DOHH2 (cell line): ENCODE measurements at regions not wholly inside any gene's neighbourhood (a gene's known extent, or its start where the extent isn't known, plus 50 kb on each side); places are given as distances from the start of the nearest gene placed in this dataset.

ENCODE experiments used
- H3F3A ChIP-seq: fragments of 200-600 bp; sonication (generic), shearing (Covaris generic); 2 replicates; pipeline ENCODE4 v1.6.0; 2016; ENCODE audit warnings: antibody characterized with exemption, mild to moderate bottlenecking; ENCODE audit not compliant: control insufficient read depth, insufficient read depth
- H3K27ac ChIP-seq: fragments of 200-600 bp; sonication (generic); 2 replicates; pipeline ENCODE4 v1.5.1; 2014; ENCODE audit warnings: low read depth, mild to moderate bottlenecking, low read length, moderate library complexity
- H3K27me3 ChIP-seq: fragments of 200-600 bp; sonication (generic); 2 replicates; pipeline ENCODE4 v1.6.1; 2014; ENCODE audit warnings: mild to moderate bottlenecking, low read length, mixed read lengths; ENCODE audit not compliant: control insufficient read depth
- H3K36me3 ChIP-seq: fragments of 200-600 bp; sonication (generic); 2 replicates; pipeline ENCODE4 v1.6.1; 2014; ENCODE audit warnings: mild to moderate bottlenecking, low read length, moderate library complexity, mixed read lengths; ENCODE audit not compliant: control insufficient read depth
- H3K4me1 ChIP-seq: fragments of 200-600 bp; sonication (generic); 2 replicates; pipeline ENCODE4 v1.6.1; 2014; ENCODE audit warnings: mild to moderate bottlenecking, low read length, mixed read lengths; ENCODE audit not compliant: control insufficient read depth
- H3K4me2 ChIP-seq: fragments of 200-600 bp; sonication (generic); 2 replicates; pipeline ENCODE4 v1.6.0; 2014; ENCODE audit warnings: mild to moderate bottlenecking, low read length, moderate library complexity
- H3K4me3 ChIP-seq: fragments of 200-600 bp; sonication (generic); 2 replicates; pipeline ENCODE4 v1.5.1; 2014; ENCODE audit warnings: mild to moderate bottlenecking, low read length, mixed read lengths
- H3K79me2 ChIP-seq: fragments of 200-600 bp; sonication (generic); 2 replicates; pipeline ENCODE4 v1.6.1; 2014; ENCODE audit warnings: mild to moderate bottlenecking, low read length, mixed read lengths; ENCODE audit not compliant: control insufficient read depth
- H3K9me2 ChIP-seq: fragments of 200-600 bp; sonication (generic); replicated peaks from 2 replicates; pipeline ENCODE4 v1.6.1; 2014; ENCODE audit warnings: mild to moderate bottlenecking, low read length, mixed read lengths; ENCODE audit not compliant: control insufficient read depth
- H3K9me3 ChIP-seq: fragments of 200-600 bp; sonication (generic); 2 replicates; pipeline ENCODE4 v1.6.1; 2014; ENCODE audit warnings: antibody characterized with exemption, low read length, mixed read lengths; ENCODE audit not compliant: control insufficient read depth, insufficient read depth
- H4K20me1 ChIP-seq: fragments of 200-600 bp; sonication (generic); 2 replicates; pipeline ENCODE4 v1.6.0; 2014; ENCODE audit warnings: low read depth, mild to moderate bottlenecking, antibody characterized with exemption, low read length, moderate library complexity; ENCODE audit not compliant: control insufficient read depth, insufficient read depth
- EZH2phosphoT487 ChIP-seq: fragments of 200-600 bp; sonication (generic); IDR thresholded peaks from 2 replicates; pipeline ENCODE4 v1.6.1; 2017; ENCODE audit warnings: borderline replicate concordance, mild to moderate bottlenecking, antibody characterized with exemption, low read length, moderate library complexity, mixed read lengths
- TF ChIP-seq, protein P1 (sequence below): fragments of 200-600 bp; sonication (generic); IDR thresholded peaks from one replicate; pipeline ENCODE4 v1.5.1; 2014; ENCODE audit warnings: antibody characterized with exemption, mild to moderate bottlenecking, low read depth, low read length; ENCODE audit not compliant: poor library complexity, severe bottlenecking

DNA sequence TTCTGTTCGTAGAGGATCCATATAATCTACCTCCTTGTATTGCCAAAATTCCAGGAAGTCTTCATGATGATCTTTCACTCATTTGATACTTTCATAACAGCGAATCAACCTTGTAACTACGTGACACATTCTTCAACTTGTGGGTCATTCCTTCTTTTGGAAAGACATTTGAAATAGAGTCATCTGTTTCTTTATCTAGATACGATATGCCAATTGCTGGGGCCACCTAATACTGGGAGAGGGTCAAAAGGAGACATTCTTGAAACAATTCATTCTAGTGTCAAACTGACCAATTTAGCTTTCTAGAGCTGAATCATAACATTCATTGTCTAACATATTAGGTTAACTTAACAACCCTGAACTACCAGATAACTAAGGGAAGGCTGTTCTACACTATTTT, 62.9 kb upstream of the SMAD1 start:
- no peaks in the 10 kb centered on the region for H3K9me2 ChIP-seq
- H3K27ac ChIP-seq, result no peak overlapping the region
- H3K9me3 ChIP-seq, result no peaks in the 10 kb centered on the region; the same call in 1 of the 2 replicates
- H3K27me3 ChIP-seq, result no peaks in the 10 kb centered on the region
- H3K79me2 ChIP-seq, result no peaks in the 10 kb centered on the region
- no peaks in the 10 kb centered on the region for H3K4me1 ChIP-seq
- no peak for TF ChIP-seq EZH2phosphoT487
- TF ChIP-seq, protein P1, sequence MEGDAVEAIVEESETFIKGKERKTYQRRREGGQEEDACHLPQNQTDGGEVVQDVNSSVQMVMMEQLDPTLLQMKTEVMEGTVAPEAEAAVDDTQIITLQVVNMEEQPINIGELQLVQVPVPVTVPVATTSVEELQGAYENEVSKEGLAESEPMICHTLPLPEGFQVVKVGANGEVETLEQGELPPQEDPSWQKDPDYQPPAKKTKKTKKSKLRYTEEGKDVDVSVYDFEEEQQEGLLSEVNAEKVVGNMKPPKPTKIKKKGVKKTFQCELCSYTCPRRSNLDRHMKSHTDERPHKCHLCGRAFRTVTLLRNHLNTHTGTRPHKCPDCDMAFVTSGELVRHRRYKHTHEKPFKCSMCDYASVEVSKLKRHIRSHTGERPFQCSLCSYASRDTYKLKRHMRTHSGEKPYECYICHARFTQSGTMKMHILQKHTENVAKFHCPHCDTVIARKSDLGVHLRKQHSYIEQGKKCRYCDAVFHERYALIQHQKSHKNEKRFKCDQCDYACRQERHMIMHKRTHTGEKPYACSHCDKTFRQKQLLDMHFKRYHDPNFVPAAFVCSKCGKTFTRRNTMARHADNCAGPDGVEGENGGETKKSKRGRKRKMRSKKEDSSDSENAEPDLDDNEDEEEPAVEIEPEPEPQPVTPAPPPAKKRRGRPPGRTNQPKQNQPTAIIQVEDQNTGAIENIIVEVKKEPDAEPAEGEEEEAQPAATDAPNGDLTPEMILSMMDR, result no peak
- H3K4me3 ChIP-seq, result no peak overlapping the region
- no peak overlapping the region for H3K4me2 ChIP-seq
- no peaks in the 10 kb centered on the region for H4K20me1 ChIP-seq
- no peaks in the 10 kb centered on the region for H3K36me3 ChIP-seq
- no peaks in the 10 kb centered on the region for H3F3A ChIP-seq

DNA sequence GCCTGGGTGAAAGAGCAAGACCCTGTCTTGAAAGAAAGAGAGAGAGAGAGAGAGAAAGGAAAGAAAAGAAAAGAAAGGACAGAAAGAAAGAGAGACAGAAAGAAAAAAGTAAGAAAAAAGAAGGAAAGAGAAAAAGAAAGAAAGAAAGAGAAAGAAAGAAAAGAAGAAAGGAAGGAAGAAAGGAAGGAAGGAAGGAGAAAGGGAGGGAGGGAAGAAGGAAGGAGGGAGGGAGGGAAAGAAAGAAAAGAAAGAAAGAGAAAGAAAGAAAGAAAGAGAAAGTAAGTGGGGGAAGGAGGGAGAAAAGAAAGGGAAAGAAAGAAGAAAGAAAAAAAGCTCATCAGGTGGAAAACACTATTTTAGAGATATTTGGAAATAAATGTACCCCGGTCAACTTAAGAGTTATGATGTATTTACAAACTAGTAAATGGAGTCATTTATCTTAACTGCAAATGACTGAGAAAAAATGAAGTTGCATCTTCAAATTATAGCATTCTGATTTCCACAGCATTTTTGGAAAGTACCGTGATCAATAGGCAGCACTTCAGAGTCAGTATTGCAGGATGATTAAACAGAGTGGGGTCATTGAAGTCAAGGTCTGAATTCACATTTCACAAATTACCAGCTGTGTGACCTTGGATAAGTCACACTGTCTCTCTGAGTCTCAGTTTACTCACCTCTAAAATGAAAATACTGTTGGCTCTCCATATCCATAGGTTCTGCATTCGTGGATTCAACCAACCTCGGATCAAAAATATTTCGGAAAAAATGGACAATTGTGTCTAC, 64.1 kb upstream of the SMAD1 start:
- Histone ChIP-seq H3K36me3 (no peaks in the 10 kb centered on the region), H4K20me1 (no peaks in the 10 kb centered on the region), H3K27me3 (no peaks in the 10 kb centered on the region), H3K9me3 (no peaks in the 10 kb centered on the region), H3K9me2 (no peaks in the 10 kb centered on the region), H3K4me2 (no peak overlapping the region), H3F3A (no peaks in the 10 kb centered on the region), H3K79me2 (no peaks in the 10 kb centered on the region), H3K4me3 (no peak overlapping the region), H3K4me1 (no peaks in the 10 kb centered on the region), H3K27ac (no peak overlapping the region)
- TF ChIP-seq EZH2phosphoT487, result no peak

DNA sequence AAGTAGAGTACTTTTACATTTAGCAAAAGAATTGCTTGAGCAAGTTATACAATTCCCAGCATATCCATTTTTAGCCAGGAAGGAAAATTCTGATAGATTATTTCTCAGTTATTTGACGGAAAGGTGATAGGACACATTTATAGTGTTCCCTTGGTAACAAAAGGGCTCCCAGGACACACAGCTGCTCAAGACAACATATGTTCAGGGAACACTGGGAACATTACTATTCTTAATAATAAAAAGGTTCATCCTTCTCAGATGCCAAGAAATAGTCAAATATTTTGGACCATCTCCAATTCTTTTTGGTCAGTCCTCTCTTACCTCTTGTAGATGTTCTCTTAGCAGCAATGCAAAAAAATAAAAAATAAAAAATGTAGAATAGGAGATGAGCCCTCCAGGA, 66.8 kb upstream of the SMAD1 start:
- Histone ChIP-seq H3K27ac (no peak overlapping the region), H3K9me2 (no peaks in the 10 kb centered on the region), H4K20me1 (no peaks in the 10 kb centered on the region), H3F3A (no peaks in the 10 kb centered on the region), H3K36me3 (no peaks in the 10 kb centered on the region), H3K4me1 (no peaks in the 10 kb centered on the region), H3K79me2 (no peaks in the 10 kb centered on the region), H3K4me3 (no peak overlapping the region), H3K27me3 (no peaks in the 10 kb centered on the region), H3K4me2 (no peak overlapping the region), H3K9me3 (no peaks in the 10 kb centered on the region)
- TF ChIP-seq, protein P1, result no peak
- TF ChIP-seq EZH2phosphoT487, result no peak

DNA sequence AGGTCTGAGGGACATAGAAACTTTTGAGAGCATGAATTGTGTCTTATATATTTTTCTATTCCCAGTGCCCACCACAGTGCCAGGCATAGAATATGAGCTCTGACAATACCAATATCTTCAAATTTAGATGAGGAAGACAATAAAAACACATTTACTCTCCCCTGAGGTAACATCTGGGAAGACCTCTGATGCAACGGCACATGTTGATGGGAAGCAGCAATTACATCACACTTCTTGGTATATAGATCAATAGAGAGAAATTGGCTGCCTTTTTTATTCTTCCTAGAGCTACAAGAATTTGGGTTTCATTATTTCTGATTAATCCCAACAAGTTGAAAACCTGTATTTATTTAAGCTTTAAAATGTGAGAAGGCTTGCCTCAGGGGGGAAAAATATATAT, 67.4 kb upstream of the SMAD1 start:
- Histone ChIP-seq H3K9me2 (no peaks in the 10 kb centered on the region), H3K9me3 (no peaks in the 10 kb centered on the region), H3K27me3 (no peaks in the 10 kb centered on the region), H4K20me1 (no peaks in the 10 kb centered on the region), H3F3A (no peaks in the 10 kb centered on the region), H3K4me2 (no peak overlapping the region), H3K36me3 (no peaks in the 10 kb centered on the region), H3K4me3 (no peak overlapping the region), H3K79me2 (no peaks in the 10 kb centered on the region), H3K27ac (no peak overlapping the region), H3K4me1 (no peaks in the 10 kb centered on the region)
- no peak for TF ChIP-seq EZH2phosphoT487
- TF ChIP-seq, protein P1, result no peak
